T-cell (primary cell): ENCODE measurements at regions not wholly inside any gene's neighbourhood (a gene's known extent, or its start where the extent isn't known, plus 50 kb on each side); places are given as distances from the start of the nearest gene placed in this dataset.
"Not testable (repeated sequence)": the region's sequence is repeated elsewhere in the genome, so short reads cannot be mapped to it uniquely, and the experiment has no call there.

Experiments
- ATAC-seq, 4 experiments: fragments of 200-7000 bp in 3 of 4; fragments of 150-1000 bp in 1 of 4; cut with Tn5 transposase; replicated peaks in 1 of 4; 1 replicate in 3 of 4; 2 replicates in 1 of 4; pipeline ENCODE4 v1.10.0; 2021; ENCODE audit warnings: moderate library complexity in 3 of 4, mild to moderate bottlenecking in 2 of 4, moderate number of reproducible peaks in 1 of 4
- CTCF ChIA-PET, 2 donors: fragments of 300-600 bp; sonication (Branson Sonifier 250); formaldehyde crosslinking; loops; one replicate each; lab custom pipeline; 2022; ENCODE audit warnings: antibody characterized with exemption in 2 of 2; lab: Charles Lee
- POLR2A ChIA-PET, 2 donors: fragments of 300-600 bp; sonication (Branson Sonifier 250); formaldehyde crosslinking; loops; one replicate each; lab custom pipeline; 2022; ENCODE audit warnings: antibody characterized with exemption in 2 of 2; lab: Charles Lee
- DNase-seq, 35 experiments: peaks; one replicate each; pipeline versions ENCODE4 v3.0.0 to v3.0.0-alpha.2; 2013 to 2023
- H3K27ac ChIP-seq: one replicate; pipeline ENCODE4 v1.5.1; 2013; ENCODE audit warnings: low read length
- H3K27me3 ChIP-seq, 2 experiments: replicated peaks in 1 of 2; 1 replicate in 1 of 2; 2 replicates in 1 of 2; pipeline versions ENCODE4 v1.6.1 to v1.7.0; 2013; ENCODE audit warnings: low read length in 1 of 2, mixed read lengths in 1 of 2; ENCODE audit not compliant: control insufficient read depth in 2 of 2, insufficient read depth in 2 of 2; ENCODE audit errors: extremely low read depth in 1 of 2
- H3K36me3 ChIP-seq, 2 donors: 1 replicate in 1 of 2; 2 replicates in 1 of 2; pipeline versions ENCODE4 v1.6.1 to v1.7.0; 2013; ENCODE audit warnings: low read length in 1 of 2; ENCODE audit not compliant: control insufficient read depth in 2 of 2, insufficient read depth in 1 of 2; ENCODE audit errors: extremely low read depth in 1 of 2
- H3K4me1 ChIP-seq, 2 experiments: 1 replicate in 1 of 2; 2 replicates in 1 of 2; pipeline versions ENCODE4 v1.6.1 to v1.7.0; 2013; ENCODE audit warnings: low read length in 2 of 2, mixed read lengths in 1 of 2; ENCODE audit not compliant: insufficient read depth in 2 of 2, control insufficient read depth in 1 of 2; ENCODE audit errors: extremely low read depth in 1 of 2
- H3K4me3 ChIP-seq, 2 donors: 1 replicate in 1 of 2; 2 replicates in 1 of 2; pipeline versions ENCODE4 v1.5.1 to v1.7.0; 2013; ENCODE audit warnings: mild to moderate bottlenecking in 2 of 2, low read length in 1 of 2, moderate library complexity in 1 of 2; ENCODE audit not compliant: control insufficient read depth in 1 of 2; ENCODE audit errors: extremely low read depth in 1 of 2
- H3K9me3 ChIP-seq: 2 replicates; pipeline ENCODE4 v1.7.0; 2013
- H3K27ac Mint-ChIP-seq, 2 donors: one replicate each; pipeline ENCODE4 v1.8.0; 2020 to 2021; ENCODE audit warnings: mild to moderate bottlenecking in 2 of 2, mixed read lengths in 2 of 2
- H3K27me3 Mint-ChIP-seq, 2 donors: one replicate each; pipeline ENCODE4 v1.8.0; 2021 to 2022; ENCODE audit warnings: mixed read lengths in 2 of 2
- H3K36me3 Mint-ChIP-seq: one replicate; pipeline ENCODE4 v1.8.0; 2021; ENCODE audit warnings: mixed read lengths
- H3K4me1 Mint-ChIP-seq, 3 donors: one replicate each; pipeline ENCODE4 v1.8.0; 2020 to 2022; ENCODE audit warnings: mixed read lengths in 3 of 3, mild to moderate bottlenecking in 1 of 3
- H3K4me3 Mint-ChIP-seq, 3 donors: one replicate each; pipeline ENCODE4 v1.8.0; 2020 to 2022; ENCODE audit warnings: mild to moderate bottlenecking in 3 of 3, mixed read lengths in 3 of 3, moderate library complexity in 3 of 3
- H3K9me3 Mint-ChIP-seq, 3 donors: one replicate each; pipeline ENCODE4 v1.8.0; 2020 to 2022; ENCODE audit warnings: mixed read lengths in 3 of 3
- WGBS: methylation state at CpG from one replicate; pipeline ENCODE4 v1.1.5; 2013; ENCODE audit warnings: missing lambda C conversion rate; ENCODE audit not compliant: insufficient coverage; 5-methylcytosine and 5-hydroxymethylcytosine counted together

GRCh38 chr5:156089955-156090940 is 236.7 kb upstream of the SGCD start:
- H3K4me3 Mint-ChIP-seq, H3K27ac Mint-ChIP-seq, H3K4me3 ChIP-seq, H3K36me3 ChIP-seq, H3K36me3 Mint-ChIP-seq, ATAC-seq, H3K4me1 Mint-ChIP-seq, H3K9me3 ChIP-seq, POLR2A ChIA-PET, H3K27ac ChIP-seq, H3K4me1 ChIP-seq, H3K27me3 Mint-ChIP-seq, DNase-seq, CTCF ChIA-PET, H3K27me3 ChIP-seq: not testable (repeated sequence)
- WGBS, result 49% methylated on average over 2 of the region's 10 CpGs
- H3K9me3 Mint-ChIP-seq, result peaks cover 6 to 17% (median 7%) of the 10 kb centered on the region in 3 donors

GRCh38 chr5:156093024-156093423 is 233.9 kb upstream of the SGCD start:
- no CpG with 5 or more reads among the region's 2 CpGs for WGBS
- H3K27me3 Mint-ChIP-seq, result peaks cover 1 to 3% of the 10 kb centered on the region in 2 donors
- peaks cover 6 to 12% (median 7%) of the 10 kb centered on the region in 3 donors for H3K9me3 Mint-ChIP-seq
- H3K4me3 ChIP-seq, result no peak overlapping the region
- H3K27ac Mint-ChIP-seq, result no peak overlapping the region
- ChIA-PET CTCF (no interaction called here), POLR2A (no interaction called here)
- no peaks in the 10 kb centered on the region for H3K9me3 ChIP-seq
- H3K4me1 ChIP-seq, result no peaks in the 10 kb centered on the region
- H3K4me3 Mint-ChIP-seq, result no peak overlapping the region
- H3K36me3 ChIP-seq, result no peaks in the 10 kb centered on the region
- H3K27me3 ChIP-seq, result no peaks in the 10 kb centered on the region
- DNase-seq (no peak), ATAC-seq (no peak)
- no peak overlapping the region for H3K27ac ChIP-seq
- no peaks in the 10 kb centered on the region for H3K4me1 Mint-ChIP-seq
- no peaks in the 10 kb centered on the region for H3K36me3 Mint-ChIP-seq

GRCh38 chr5:156094001-156094400 is 233.0 kb upstream of the SGCD start:
- CTCF ChIA-PET, result no interaction called here
- DNase-seq, result no peak
- WGBS, result 88% methylated on average over 4 of the region's 4 CpGs
- POLR2A ChIA-PET, result no interaction called here
- no peaks in the 10 kb centered on the region for H3K36me3 Mint-ChIP-seq
- H3K4me1 Mint-ChIP-seq, result no peaks in the 10 kb centered on the region
- Histone ChIP-seq H3K4me3 (no peak overlapping the region), H3K9me3 (no peaks in the 10 kb centered on the region), H3K27ac (no peak overlapping the region), H3K27me3 (no peaks in the 10 kb centered on the region), H3K36me3 (no peaks in the 10 kb centered on the region), H3K4me1 (no peaks in the 10 kb centered on the region)
- no peak for ATAC-seq
- no peak overlapping the region for H3K27ac Mint-ChIP-seq
- peaks cover 1 to 3% of the 10 kb centered on the region in 2 donors for H3K27me3 Mint-ChIP-seq
- peaks cover 6 to 12% (median 7%) of the 10 kb centered on the region in 3 donors for H3K9me3 Mint-ChIP-seq
- no peak overlapping the region for H3K4me3 Mint-ChIP-seq

GRCh38 chr5:156095709-156096241 is 231.2 kb upstream of the SGCD start:
- ATAC-seq (no peak), DNase-seq (no peak)
- no peak overlapping the region for H3K27ac Mint-ChIP-seq
- Histone ChIP-seq H3K4me1 (no peaks in the 10 kb centered on the region), H3K4me3 (no peak overlapping the region), H3K36me3 (no peaks in the 10 kb centered on the region), H3K9me3 (no peaks in the 10 kb centered on the region), H3K27me3 (no peaks in the 10 kb centered on the region), H3K27ac (no peak overlapping the region)
- peaks cover 0 to 2% (median 0%) of the 10 kb centered on the region in 3 donors for H3K9me3 Mint-ChIP-seq
- ChIA-PET POLR2A (interaction anchor here in 1 of 2 donors (0.6 kb wide), 1 partner anchor 392 kb away, joined by 6 read pairs; no protein-coding TSS in a partner anchor), CTCF (interaction anchor here in 1 of 2 donors (0.6 kb wide), 1 partner anchor 11 kb away, joined by 3 read pairs; no protein-coding TSS in a partner anchor)
- 82% methylated on average over 3 of the region's 3 CpGs for WGBS
- H3K4me3 Mint-ChIP-seq, result no peak overlapping the region
- H3K36me3 Mint-ChIP-seq, result no peaks in the 10 kb centered on the region
- peaks cover 4 to 7% of the 10 kb centered on the region in 2 donors for H3K27me3 Mint-ChIP-seq
- no peaks in the 10 kb centered on the region for H3K4me1 Mint-ChIP-seq

- DNase-seq (no peak), ATAC-seq (no peak)
- no CpG with 5 or more reads among the region's 1 CpG for WGBS
- no peak overlapping the region for H3K4me3 Mint-ChIP-seq
- Histone ChIP-seq H3K9me3 (no peaks in the 10 kb centered on the region), H3K4me3 (no peak overlapping the region), H3K4me1 (no peaks in the 10 kb centered on the region), H3K27ac (no peak overlapping the region), H3K27me3 (no peaks in the 10 kb centered on the region), H3K36me3 (no peaks in the 10 kb centered on the region)
- ChIA-PET CTCF (no interaction called here), POLR2A (interaction anchor here in 1 of 2 donors (0.6 kb wide), 1 partner anchor 391 kb away, joined by 6 read pairs; no protein-coding TSS in a partner anchor)
- no peaks in the 10 kb centered on the region for H3K36me3 Mint-ChIP-seq
- H3K27me3 Mint-ChIP-seq, result peaks cover 4 to 7% of the 10 kb centered on the region in 2 donors
- H3K27ac Mint-ChIP-seq, result no peak overlapping the region
- no peaks in the 10 kb centered on the region for H3K9me3 Mint-ChIP-seq
- no peaks in the 10 kb centered on the region for H3K4me1 Mint-ChIP-seq
Measured at GRCh38 chr5:156096259-156096658, 230.7 kb upstream of the SGCD start.

- no CpG with 5 or more reads among the region's 2 CpGs for WGBS
Measured at GRCh38 chr5:156103155-156103885, 223.6 kb upstream of the SGCD start.

More at GRCh38 chr5:156103155-156103885, 223.6 kb upstream of the SGCD start:
- Histone ChIP-seq H3K4me1 (no peaks in the 10 kb centered on the region), H3K36me3 (no peaks in the 10 kb centered on the region), H3K27ac (no peak overlapping the region), H3K27me3 (no peaks in the 10 kb centered on the region), H3K9me3 (no peaks in the 10 kb centered on the region), H3K4me3 (no peak overlapping the region)
- Mint-ChIP-seq H3K27ac (no peak overlapping the region), H3K27me3 (peaks cover 3 to 8% of the 10 kb centered on the region in 2 donors), H3K4me1 (no peaks in the 10 kb centered on the region), H3K4me3 (no peak overlapping the region), H3K9me3 (no peaks in the 10 kb centered on the region), H3K36me3 (no peaks in the 10 kb centered on the region)
- POLR2A ChIA-PET, result no interaction called here
- ATAC-seq (no peak), DNase-seq (no peak)
- CTCF ChIA-PET, result no interaction called here
